Gastroesophageal sphincter (tissue), 4 donors: ENCODE measurements at regions not wholly inside any gene's neighbourhood (a gene's known extent, or its start where the extent isn't known, plus 50 kb on each side); places are given as distances from the start of the nearest gene placed in this dataset.

Experiments
- ATAC-seq: fragments of 150-250 bp; one replicate; pipeline ENCODE4 v1.9.1; 2016; ENCODE audit warnings: mild to moderate bottlenecking, moderate library complexity
- H3K27ac ChIP-seq, 4 donors: fragments of 200-600 bp; sonication (generic) in 3 of 4; 1 replicate in 3 of 4; 2 replicates in 1 of 4; pipeline ENCODE4 v1.5.1; 2016 to 2019
- H3K27me3 ChIP-seq: fragments of 200-600 bp; sonication (generic); one replicate; pipeline ENCODE4 v1.5.1; 2019
- H3K36me3 ChIP-seq, 2 donors: fragments of 200-600 bp; sonication (generic); one replicate each; pipeline ENCODE4 v1.5.1; 2019; ENCODE audit warnings: control low read depth in 1 of 2
- H3K4me1 ChIP-seq, 3 donors: fragments of 200-600 bp; sonication (generic); 1 replicate in 2 of 3; 2 replicates in 1 of 3; pipeline ENCODE4 v1.5.1; 2016 to 2019; ENCODE audit warnings: control low read depth in 2 of 3
- H3K4me3 ChIP-seq, 2 donors: fragments of 200-600 bp; sonication (generic); one replicate each; pipeline ENCODE4 v1.5.1; 2019; ENCODE audit warnings: mild to moderate bottlenecking in 1 of 2, moderate library complexity in 1 of 2
- H3K9me3 ChIP-seq, 3 donors: fragments of 200-600 bp; sonication (generic); one replicate each; pipeline ENCODE4 v1.5.1; 2017 to 2019; ENCODE audit warnings: control low read depth in 2 of 3
- EP300 ChIP-seq: sonication (generic); formaldehyde crosslinking; IDR thresholded peaks from one replicate; pipeline ENCODE4 v1.6.1; 2017; ENCODE audit warnings: antibody characterized with exemption, mild to moderate bottlenecking
- POLR2A ChIP-seq, 2 donors: fragments of 450-650 bp; IDR thresholded peaks; one replicate each; pipeline ENCODE4 v1.6.1; 2017; ENCODE audit warnings: antibody characterized with exemption in 2 of 2, mild to moderate bottlenecking in 2 of 2, moderate library complexity in 1 of 2
- POLR2AphosphoS5 ChIP-seq: sonication (generic); formaldehyde crosslinking; IDR thresholded peaks from one replicate; pipeline ENCODE4 v1.6.1; 2017; ENCODE audit warnings: antibody characterized with exemption
- WGBS, 2 donors: methylation state at CpG; one replicate each; pipeline ENCODE4 v1.1.5; 2018; ENCODE audit warnings: low coverage in 1 of 2; 5-methylcytosine and 5-hydroxymethylcytosine counted together
- TF ChIP-seq, protein P1 (sequence below), 4 experiments: fragments of 200-600 bp in 2 of 4; fragments of 450-650 bp in 2 of 4; sonication (generic) in 1 of 4; IDR thresholded peaks; one replicate each; pipeline ENCODE4 v1.5.1; 2017 to 2019; ENCODE audit warnings: antibody characterized with exemption in 4 of 4, mild to moderate bottlenecking in 2 of 4, moderate library complexity in 2 of 4

DNA sequence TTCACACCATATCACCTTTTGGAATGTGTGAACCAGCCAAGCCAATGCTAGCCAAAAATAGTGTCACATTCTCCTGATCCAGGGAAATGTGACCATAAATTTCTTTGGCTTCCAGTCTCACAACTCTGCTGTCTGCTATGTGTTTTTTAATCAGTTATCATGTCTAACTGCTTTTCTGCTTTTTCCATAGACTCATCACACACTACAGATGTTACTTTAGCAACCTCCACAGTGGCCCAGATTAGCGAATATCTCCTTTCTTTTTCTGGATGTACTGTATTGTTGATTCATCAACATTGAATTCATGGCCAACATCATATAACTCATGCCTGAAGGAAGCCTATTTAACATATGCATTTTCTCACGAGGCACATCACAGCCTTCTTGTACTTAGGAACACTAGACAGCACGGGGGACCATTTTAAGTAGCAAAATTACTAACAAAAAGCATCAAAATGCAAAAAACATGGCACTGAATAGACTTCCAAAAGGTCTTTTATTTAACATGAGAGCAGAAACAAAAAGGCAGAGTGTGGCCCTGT lies 73.1 kb upstream of the POU2AF2 start:
- no peak overlapping the region for H3K27ac ChIP-seq
- H3K4me3 ChIP-seq, result no peak overlapping the region
- H3K9me3 ChIP-seq, result no peaks in the 10 kb centered on the region
- ATAC-seq, result no peak
- 68 to 75% methylated on average over 1 to 3 of the region's 3 CpGs for whole genome bisulfite sequencing, 2 donors
- no peaks in the 10 kb centered on the region for H3K4me1 ChIP-seq
- no peaks in the 10 kb centered on the region for H3K27me3 ChIP-seq
- H3K36me3 ChIP-seq, result no peaks in the 10 kb centered on the region
- no peak for TF ChIP-seq EP300
- TF ChIP-seq POLR2AphosphoS5, result no peak
- TF ChIP-seq POLR2A (IDR thresholded peaks at IDR 0.05), result no peak
- TF ChIP-seq, protein P1, sequence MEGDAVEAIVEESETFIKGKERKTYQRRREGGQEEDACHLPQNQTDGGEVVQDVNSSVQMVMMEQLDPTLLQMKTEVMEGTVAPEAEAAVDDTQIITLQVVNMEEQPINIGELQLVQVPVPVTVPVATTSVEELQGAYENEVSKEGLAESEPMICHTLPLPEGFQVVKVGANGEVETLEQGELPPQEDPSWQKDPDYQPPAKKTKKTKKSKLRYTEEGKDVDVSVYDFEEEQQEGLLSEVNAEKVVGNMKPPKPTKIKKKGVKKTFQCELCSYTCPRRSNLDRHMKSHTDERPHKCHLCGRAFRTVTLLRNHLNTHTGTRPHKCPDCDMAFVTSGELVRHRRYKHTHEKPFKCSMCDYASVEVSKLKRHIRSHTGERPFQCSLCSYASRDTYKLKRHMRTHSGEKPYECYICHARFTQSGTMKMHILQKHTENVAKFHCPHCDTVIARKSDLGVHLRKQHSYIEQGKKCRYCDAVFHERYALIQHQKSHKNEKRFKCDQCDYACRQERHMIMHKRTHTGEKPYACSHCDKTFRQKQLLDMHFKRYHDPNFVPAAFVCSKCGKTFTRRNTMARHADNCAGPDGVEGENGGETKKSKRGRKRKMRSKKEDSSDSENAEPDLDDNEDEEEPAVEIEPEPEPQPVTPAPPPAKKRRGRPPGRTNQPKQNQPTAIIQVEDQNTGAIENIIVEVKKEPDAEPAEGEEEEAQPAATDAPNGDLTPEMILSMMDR (IDR thresholded peaks at IDR 0.05), result no peak

DNA sequence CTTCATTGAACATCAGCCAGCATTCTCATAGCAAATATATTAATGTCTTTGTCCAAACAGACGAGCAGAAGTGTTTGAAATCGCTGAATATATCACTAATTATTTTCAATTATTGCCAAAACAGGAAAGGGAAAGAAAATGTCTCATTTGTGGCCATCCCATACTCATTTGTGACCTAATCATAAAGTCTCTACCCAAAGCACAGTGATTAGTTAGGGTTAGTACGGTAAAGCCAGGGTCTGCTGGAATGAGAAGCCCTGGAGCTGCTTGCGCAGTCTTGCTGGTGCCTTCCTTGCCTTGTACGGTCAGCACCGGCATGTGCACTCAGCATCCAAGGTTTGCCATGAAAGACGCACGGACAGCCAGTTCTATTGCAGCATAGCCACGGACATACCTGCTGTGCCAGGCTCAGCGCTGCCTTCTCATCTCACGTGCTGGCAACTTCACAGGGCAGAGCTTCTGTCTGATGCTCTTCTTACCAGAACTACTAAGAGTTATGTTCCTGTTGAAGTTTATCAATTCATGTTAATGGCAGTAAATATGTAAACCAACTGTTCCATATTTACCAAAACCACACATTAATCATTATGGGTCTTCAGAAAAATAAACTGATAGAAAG lies 74.7 kb upstream of the POU2AF2 start:
- Histone ChIP-seq H3K4me3 (no peak overlapping the region), H3K9me3 (no peaks in the 10 kb centered on the region), H3K36me3 (no peaks in the 10 kb centered on the region), H3K27me3 (no peaks in the 10 kb centered on the region), H3K4me1 (no peaks in the 10 kb centered on the region), H3K27ac (no peak overlapping the region)
- no peak for ATAC-seq
- 78 to 94% methylated on average over 3 to 6 of the region's 11 CpGs for WGBS, 2 donors
- TF ChIP-seq, protein P1 (IDR thresholded peaks at IDR 0.05), result no peak
- no peak for TF ChIP-seq POLR2AphosphoS5
- no peak for TF ChIP-seq POLR2A (IDR thresholded peaks at IDR 0.05)
- TF ChIP-seq EP300, result no peak

DNA sequence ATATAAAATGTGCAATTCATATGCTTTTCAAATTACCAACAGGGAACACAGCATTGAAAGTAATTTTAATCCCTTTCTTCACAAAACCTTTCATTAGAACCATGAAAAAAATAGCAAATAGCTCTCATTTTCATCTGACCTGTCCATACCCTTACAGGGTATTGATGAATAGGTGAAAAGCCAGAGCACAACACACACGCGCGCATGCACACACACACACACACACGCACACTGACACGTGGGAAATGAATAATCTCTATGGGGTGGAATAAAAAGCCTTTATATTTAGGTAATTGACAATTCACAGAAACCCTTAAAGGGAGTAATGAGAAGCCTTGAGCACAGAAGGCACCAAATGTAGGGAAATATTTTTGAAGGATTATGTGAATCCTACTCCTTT lies 76.2 kb upstream of the POU2AF2 start:
- Histone ChIP-seq H3K4me1 (no peaks in the 10 kb centered on the region), H3K4me3 (no peak overlapping the region), H3K27ac (no peak overlapping the region), H3K27me3 (no peaks in the 10 kb centered on the region), H3K9me3 (no peaks in the 10 kb centered on the region), H3K36me3 (no peaks in the 10 kb centered on the region)
- TF ChIP-seq POLR2A (IDR thresholded peaks at IDR 0.05), result no peak
- TF ChIP-seq, protein P1 (IDR thresholded peaks at IDR 0.05), result no peak
- no peak for ATAC-seq
- WGBS, 2 donors, result 82 to 93% methylated on average over 5 of the region's 5 CpGs

DNA sequence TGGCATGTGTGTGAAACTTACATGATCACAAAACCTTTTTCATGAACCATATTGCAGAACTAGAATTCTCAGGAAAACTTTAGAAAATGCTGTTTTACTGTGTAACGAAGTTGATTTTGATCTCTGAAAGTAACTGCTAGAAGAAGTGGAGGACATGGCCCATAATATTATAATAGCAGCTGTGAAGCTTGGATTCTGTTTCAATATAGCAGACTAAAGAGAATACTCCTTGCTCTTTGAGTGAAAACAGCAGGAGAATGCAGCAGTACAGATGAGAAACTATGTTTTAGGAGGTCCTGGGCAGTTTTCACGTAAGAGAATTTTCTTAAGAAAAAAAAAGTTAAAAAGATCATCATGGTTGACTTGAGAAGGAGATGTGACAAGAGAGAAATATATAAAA lies 76.7 kb upstream of the POU2AF2 start:
- TF ChIP-seq, protein P1 (IDR thresholded peaks at IDR 0.05), result no peak
- TF ChIP-seq POLR2AphosphoS5, result no peak
- TF ChIP-seq POLR2A (IDR thresholded peaks at IDR 0.05), result no peak
- TF ChIP-seq EP300, result no peak
- WGBS, 2 donors, result 66 to 78% methylated on average over 2 of the region's 2 CpGs

DNA sequence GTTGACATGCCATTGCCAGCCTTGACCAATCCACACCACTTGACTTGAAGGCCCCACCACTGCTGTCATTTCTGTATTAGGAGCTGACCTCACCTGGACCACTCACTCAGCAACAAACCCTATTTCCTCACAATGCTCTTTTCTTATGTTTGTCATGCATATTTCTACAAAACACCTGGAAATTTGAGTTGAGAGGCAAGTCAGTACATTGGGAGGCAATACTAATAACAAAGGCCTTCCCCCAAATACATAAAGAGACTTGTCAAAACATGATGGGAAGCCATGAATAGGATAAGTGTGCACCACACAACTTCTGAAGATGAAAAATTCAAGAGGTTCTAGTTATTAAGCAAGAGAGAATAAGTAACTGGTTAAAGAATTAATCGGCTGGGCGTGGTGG lies 77.9 kb upstream of the POU2AF2 start:
- H3K9me3 ChIP-seq, result no peaks in the 10 kb centered on the region
- TF ChIP-seq EP300, result no peak
- TF ChIP-seq POLR2AphosphoS5, result no peak
- TF ChIP-seq POLR2A (IDR thresholded peaks at IDR 0.05), result no peak
- TF ChIP-seq, protein P1 (IDR thresholded peaks at IDR 0.05), result no peak
- no peaks in the 10 kb centered on the region for H3K27me3 ChIP-seq
- H3K27ac ChIP-seq, result no peak overlapping the region
- ATAC-seq, result no peak
- H3K4me1 ChIP-seq, result no peaks in the 10 kb centered on the region
- 94 to 100% methylated on average over 1 to 2 of the region's 2 CpGs for WGBS, 2 donors
- H3K4me3 ChIP-seq, result no peak overlapping the region
- H3K36me3 ChIP-seq, result no peaks in the 10 kb centered on the region

More for the DNA sequence above, 76.7 kb upstream of the POU2AF2 start:
- Histone ChIP-seq H3K27ac (no peak overlapping the region), H3K27me3 (no peaks in the 10 kb centered on the region), H3K9me3 (no peaks in the 10 kb centered on the region), H3K4me1 (no peaks in the 10 kb centered on the region), H3K36me3 (no peaks in the 10 kb centered on the region), H3K4me3 (no peak overlapping the region)
- no peak for ATAC-seq
